Mesendoderm (in vitro differentiated cells): ENCODE measurements at regions not wholly inside any gene's neighbourhood (a gene's known extent, or its start where the extent isn't known, plus 50 kb on each side); places are given as distances from the start of the nearest gene placed in this dataset.

Experiments
- DNase-seq: peaks from one replicate; pipeline ENCODE4 v3.0.0; 2013
- H2AK5ac ChIP-seq: 2 replicates; pipeline ENCODE4 v1.6.1; 2013; ENCODE audit warnings: low read length, inconsistent platforms
- H2BK120ac ChIP-seq: 2 replicates; pipeline ENCODE4 v1.6.1; 2013; ENCODE audit warnings: low read depth, mild to moderate bottlenecking, low read length, moderate library complexity, mixed read lengths
- H2BK15ac ChIP-seq: replicated peaks from 2 replicates; pipeline ENCODE4 v1.6.1; 2013; ENCODE audit warnings: low read depth, mild to moderate bottlenecking, moderate library complexity
- H2BK5ac ChIP-seq: 2 replicates; pipeline ENCODE4 v1.6.1; 2013; ENCODE audit warnings: low read length, inconsistent platforms
- H3K18ac ChIP-seq: 2 replicates; pipeline ENCODE4 v1.6.1; 2013; ENCODE audit warnings: mild to moderate bottlenecking, low read length, mixed read lengths
- H3K23ac ChIP-seq: one replicate; pipeline ENCODE4 v1.6.1; 2013; ENCODE audit warnings: low read length
- H3K27ac ChIP-seq: 2 replicates; pipeline ENCODE4 v1.5.1; 2013; ENCODE audit warnings: low read depth, mild to moderate bottlenecking, inconsistent platforms, low read length, moderate library complexity
- H3K27me3 ChIP-seq: 2 replicates; pipeline ENCODE4 v1.6.1; 2013; ENCODE audit warnings: low read length, control low read depth, mild to moderate bottlenecking, inconsistent platforms; ENCODE audit not compliant: insufficient read depth, poor library complexity
- H3K36me3 ChIP-seq: 2 replicates; pipeline ENCODE4 v1.6.1; 2013; ENCODE audit warnings: low read length, inconsistent platforms; ENCODE audit not compliant: control insufficient read depth, insufficient read depth
- H3K4ac ChIP-seq: one replicate; pipeline ENCODE4 v1.6.1; 2013; ENCODE audit warnings: low read depth, mild to moderate bottlenecking, low read length, moderate library complexity
- H3K4me1 ChIP-seq: 2 replicates; pipeline ENCODE4 v1.6.1; 2013; ENCODE audit warnings: low read depth, low read length, inconsistent platforms; ENCODE audit not compliant: control insufficient read depth
- H3K4me2 ChIP-seq: 2 replicates; pipeline ENCODE4 v1.6.1; 2013; ENCODE audit warnings: low read length
- H3K4me3 ChIP-seq: 2 replicates; pipeline ENCODE4 v1.5.1; 2013; ENCODE audit warnings: mild to moderate bottlenecking, low read length
- H3K56ac ChIP-seq: one replicate; pipeline ENCODE4 v1.6.1; 2013; ENCODE audit warnings: low read length
- H3K79me1 ChIP-seq: 2 replicates; pipeline ENCODE4 v1.6.1; 2013; ENCODE audit warnings: low read length, inconsistent platforms
- H3K79me2 ChIP-seq: 2 replicates; pipeline ENCODE4 v1.6.1; 2013; ENCODE audit warnings: mild to moderate bottlenecking, low read length; ENCODE audit not compliant: control insufficient read depth, insufficient read depth
- H3K9ac ChIP-seq: 2 replicates; pipeline ENCODE4 v1.6.1; 2013; ENCODE audit warnings: low read length, inconsistent platforms
- H4K5ac ChIP-seq: one replicate; pipeline ENCODE4 v1.6.1; 2013; ENCODE audit warnings: low read length
- H4K8ac ChIP-seq: one replicate; pipeline ENCODE4 v1.6.1; 2013; ENCODE audit warnings: low read depth, mild to moderate bottlenecking, control low read depth, low read length, moderate library complexity
- WGBS: extraction: QIAGEN DNeasy Blood & Tissue Kit; methylation state at CpG from one replicate; pipeline ENCODE4 v1.1.7; 2013; ENCODE audit warnings: low lambda C conversion rate, missing lambda C conversion rate; ENCODE audit not compliant: insufficient coverage; ENCODE audit errors: extremely low coverage; 5-methylcytosine and 5-hydroxymethylcytosine counted together

GRCh38 chr13:76715621-76716020 is 170.6 kb downstream of the KCTD12 start:
- Histone ChIP-seq H3K4me3 (no peak overlapping the region), H3K4me2 (no peak overlapping the region), H2BK5ac (no peak overlapping the region), H3K23ac (no peak overlapping the region), H3K56ac (no peak overlapping the region), H3K4ac (no peak overlapping the region), H3K79me2 (no peaks in the 10 kb centered on the region), H3K79me1 (no peaks in the 10 kb centered on the region), H2BK15ac (no peak overlapping the region), H3K27ac (no peak overlapping the region), H4K5ac (no peak overlapping the region), H4K8ac (no peak overlapping the region), H2AK5ac (no peak overlapping the region), H3K18ac (no peak overlapping the region), H2BK120ac (no peak overlapping the region), H3K9ac (no peak overlapping the region), H3K27me3 (no peaks in the 10 kb centered on the region), H3K4me1 (no peaks in the 10 kb centered on the region), H3K36me3 (no peaks in the 10 kb centered on the region)
- DNase-seq, result no peak
- no CpG with 5 or more reads among the region's 5 CpGs for WGBS

- Histone ChIP-seq H3K18ac (no peak overlapping the region), H2BK5ac (no peak overlapping the region), H3K4me3 (no peak overlapping the region), H3K9ac (no peak overlapping the region), H3K4me1 (no peaks in the 10 kb centered on the region), H3K4ac (no peak overlapping the region), H4K5ac (no peak overlapping the region), H2BK15ac (no peak overlapping the region), H3K27ac (no peak overlapping the region), H3K56ac (no peak overlapping the region), H2BK120ac (no peak overlapping the region), H4K8ac (no peak overlapping the region), H3K27me3 (no peaks in the 10 kb centered on the region), H3K79me1 (no peaks in the 10 kb centered on the region), H3K23ac (no peak overlapping the region), H3K36me3 (no peaks in the 10 kb centered on the region), H3K4me2 (no peak overlapping the region), H3K79me2 (no peaks in the 10 kb centered on the region), H2AK5ac (no peak overlapping the region)
- DNase-seq, result no peak
- WGBS, result no CpG with 5 or more reads among the region's 4 CpGs
Measured at GRCh38 chr13:76715075-76715474, 171.1 kb downstream of the KCTD12 start.

- Histone ChIP-seq H3K9ac (no peak overlapping the region), H2BK15ac (no peak overlapping the region), H3K56ac (no peak overlapping the region), H3K79me1 (no peaks in the 10 kb centered on the region), H4K8ac (no peak overlapping the region), H3K27ac (no peak overlapping the region), H2BK5ac (no peak overlapping the region), H3K4me2 (no peak overlapping the region), H3K4ac (no peak overlapping the region), H3K4me1 (no peaks in the 10 kb centered on the region), H2AK5ac (no peak overlapping the region), H3K18ac (no peak overlapping the region), H3K79me2 (no peaks in the 10 kb centered on the region), H3K36me3 (no peaks in the 10 kb centered on the region), H3K23ac (no peak overlapping the region), H2BK120ac (no peak overlapping the region), H3K27me3 (no peaks in the 10 kb centered on the region), H4K5ac (no peak overlapping the region), H3K4me3 (no peak overlapping the region)
- WGBS, result no CpG with 5 or more reads among the region's 1 CpG
- no peak for DNase-seq
Measured at GRCh38 chr13:76713280-76713679, 172.9 kb downstream of the KCTD12 start.

GRCh38 chr13:76711550-76712182 is 174.5 kb downstream of the KCTD12 start:
- WGBS, result no CpG with 5 or more reads among the region's 3 CpGs
- Histone ChIP-seq H2BK5ac (no peak overlapping the region), H3K23ac (no peak overlapping the region), H3K4me3 (no peak overlapping the region), H3K36me3 (no peaks in the 10 kb centered on the region), H3K56ac (no peak overlapping the region), H2AK5ac (no peak overlapping the region), H3K18ac (no peak overlapping the region), H3K79me2 (no peaks in the 10 kb centered on the region), H3K79me1 (no peaks in the 10 kb centered on the region), H3K9ac (no peak overlapping the region), H3K4ac (no peak overlapping the region), H4K8ac (no peak overlapping the region), H3K4me2 (no peak overlapping the region), H3K27ac (no peak overlapping the region), H4K5ac (no peak overlapping the region), H3K27me3 (no peaks in the 10 kb centered on the region), H2BK120ac (no peak overlapping the region), H2BK15ac (no peak overlapping the region), H3K4me1 (no peaks in the 10 kb centered on the region)
- no peak for DNase-seq

GRCh38 chr13:76709851-76710250 is 176.4 kb downstream of the KCTD12 start:
- no peaks in the 10 kb centered on the region for H3K4me1 ChIP-seq
- no peak overlapping the region for H3K18ac ChIP-seq
- no peak overlapping the region for H3K27ac ChIP-seq
- no peaks in the 10 kb centered on the region for H3K27me3 ChIP-seq
- no peak overlapping the region for H2AK5ac ChIP-seq
- H3K9ac ChIP-seq, result no peak overlapping the region
- no peak overlapping the region for H2BK15ac ChIP-seq
- no peak overlapping the region for H3K4me3 ChIP-seq
- DNase-seq, result peak; percentile 14
- no peak overlapping the region for H2BK5ac ChIP-seq
- WGBS, result no CpG with 5 or more reads among the region's 1 CpG
- no peak overlapping the region for H3K4me2 ChIP-seq
- no peaks in the 10 kb centered on the region for H3K79me2 ChIP-seq
- no peak overlapping the region for H3K4ac ChIP-seq
- H3K79me1 ChIP-seq, result no peaks in the 10 kb centered on the region
- H4K8ac ChIP-seq, result no peak overlapping the region
- H2BK120ac ChIP-seq, result no peak overlapping the region
- H3K36me3 ChIP-seq, result no peaks in the 10 kb centered on the region
- no peak overlapping the region for H4K5ac ChIP-seq
- no peak overlapping the region for H3K56ac ChIP-seq
- H3K23ac ChIP-seq, result no peak overlapping the region

- no peak overlapping the region for H3K23ac ChIP-seq
- H3K4me3 ChIP-seq, result no peak overlapping the region
- no peak overlapping the region for H2BK15ac ChIP-seq
- no peak overlapping the region for H2BK5ac ChIP-seq
- no peaks in the 10 kb centered on the region for H3K27me3 ChIP-seq
- no peak overlapping the region for H4K5ac ChIP-seq
- no peaks in the 10 kb centered on the region for H3K79me1 ChIP-seq
- no peaks in the 10 kb centered on the region for H3K4me1 ChIP-seq
- WGBS, result no CpG with 5 or more reads among the region's 6 CpGs
- H3K79me2 ChIP-seq, result no peaks in the 10 kb centered on the region
- no peak overlapping the region for H2AK5ac ChIP-seq
- no peak for DNase-seq
- no peak overlapping the region for H3K27ac ChIP-seq
- H3K36me3 ChIP-seq, result no peaks in the 10 kb centered on the region
- H3K4ac ChIP-seq, result no peak overlapping the region
- no peak overlapping the region for H3K56ac ChIP-seq
- no peak overlapping the region for H2BK120ac ChIP-seq
- H3K18ac ChIP-seq, result no peak overlapping the region
- H3K4me2 ChIP-seq, result no peak overlapping the region
- H3K9ac ChIP-seq, result no peak overlapping the region
- no peak overlapping the region for H4K8ac ChIP-seq
Measured at GRCh38 chr13:76708138-76708688, 178.0 kb downstream of the KCTD12 start.
